ENCODE measurements at regions not wholly inside any gene's neighbourhood (a gene's known extent, or its start where the extent isn't known, plus 50 kb on each side); places are given as distances from the start of the nearest gene placed in this dataset.

DNA sequence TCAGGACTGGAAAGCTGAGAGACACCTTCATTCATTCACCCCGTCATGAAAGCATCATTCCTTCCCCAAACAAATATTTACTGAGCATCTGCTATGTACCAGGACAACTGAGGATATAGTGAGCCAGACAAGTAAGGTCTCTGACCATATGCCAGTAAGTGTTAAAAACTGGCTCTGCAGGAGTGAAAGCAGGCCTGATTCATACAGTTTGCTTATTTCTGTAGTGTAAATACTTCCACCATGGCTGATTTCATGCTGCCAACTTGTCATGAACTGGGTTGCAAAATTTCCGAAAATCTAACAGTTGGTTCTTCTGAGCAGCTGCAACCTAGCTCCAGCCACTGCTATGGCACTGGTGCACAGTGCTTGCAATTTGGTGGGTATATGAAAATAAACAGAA, 68.1 kb downstream of the YIPF5 start:
- TF ChIP-seq, protein P1, sequence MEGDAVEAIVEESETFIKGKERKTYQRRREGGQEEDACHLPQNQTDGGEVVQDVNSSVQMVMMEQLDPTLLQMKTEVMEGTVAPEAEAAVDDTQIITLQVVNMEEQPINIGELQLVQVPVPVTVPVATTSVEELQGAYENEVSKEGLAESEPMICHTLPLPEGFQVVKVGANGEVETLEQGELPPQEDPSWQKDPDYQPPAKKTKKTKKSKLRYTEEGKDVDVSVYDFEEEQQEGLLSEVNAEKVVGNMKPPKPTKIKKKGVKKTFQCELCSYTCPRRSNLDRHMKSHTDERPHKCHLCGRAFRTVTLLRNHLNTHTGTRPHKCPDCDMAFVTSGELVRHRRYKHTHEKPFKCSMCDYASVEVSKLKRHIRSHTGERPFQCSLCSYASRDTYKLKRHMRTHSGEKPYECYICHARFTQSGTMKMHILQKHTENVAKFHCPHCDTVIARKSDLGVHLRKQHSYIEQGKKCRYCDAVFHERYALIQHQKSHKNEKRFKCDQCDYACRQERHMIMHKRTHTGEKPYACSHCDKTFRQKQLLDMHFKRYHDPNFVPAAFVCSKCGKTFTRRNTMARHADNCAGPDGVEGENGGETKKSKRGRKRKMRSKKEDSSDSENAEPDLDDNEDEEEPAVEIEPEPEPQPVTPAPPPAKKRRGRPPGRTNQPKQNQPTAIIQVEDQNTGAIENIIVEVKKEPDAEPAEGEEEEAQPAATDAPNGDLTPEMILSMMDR (conservative IDR thresholded peaks at IDR 0.05; ENCODE audit: low read depth, low read length) = no peak
- TF ChIP-seq EZH2 (IDR thresholded peaks at IDR 0.05; ENCODE audit: low read length, unreplicated experiment) (no peak), EZH2phosphoT487 (IDR thresholded peaks at IDR 0.05; ENCODE audit: borderline replicate concordance, low read length) (no peak)

All from PC-3 (cell line).